Glutamatergic neuron (in vitro differentiated cells): ENCODE measurements at regions not wholly inside any gene's neighbourhood (a gene's known extent, or its start where the extent isn't known, plus 50 kb on each side); places are given as distances from the start of the nearest gene placed in this dataset.

Experiments used
- DNase-seq: peaks from one replicate; pipeline ENCODE4 v3.0.0; 2022
- H3K27ac Mint-ChIP-seq: one replicate; pipeline ENCODE4 v1.8.0; 2020; ENCODE audit warnings: mild to moderate bottlenecking, mixed read lengths, inconsistent platforms; ENCODE audit not compliant: unreplicated experiment
- H3K27me3 Mint-ChIP-seq: one replicate; pipeline ENCODE4 v1.8.0; 2020; ENCODE audit warnings: mild to moderate bottlenecking, moderate library complexity, mixed read lengths, inconsistent platforms; ENCODE audit not compliant: unreplicated experiment
- H3K36me3 Mint-ChIP-seq: one replicate; pipeline ENCODE4 v1.8.0; 2020; ENCODE audit warnings: mild to moderate bottlenecking, mixed read lengths, inconsistent platforms; ENCODE audit not compliant: unreplicated experiment
- H3K4me1 Mint-ChIP-seq: one replicate; pipeline ENCODE4 v1.8.0; 2020; ENCODE audit warnings: mild to moderate bottlenecking, low read depth, mixed read lengths, inconsistent platforms; ENCODE audit not compliant: unreplicated experiment
- H3K4me3 Mint-ChIP-seq: one replicate; pipeline ENCODE4 v1.8.0; 2020; ENCODE audit warnings: mild to moderate bottlenecking, mixed read lengths, inconsistent platforms; ENCODE audit not compliant: unreplicated experiment
- H3K9me3 Mint-ChIP-seq: one replicate; pipeline ENCODE4 v1.8.0; 2020; ENCODE audit warnings: mild to moderate bottlenecking, moderate library complexity, mixed read lengths, inconsistent platforms; ENCODE audit not compliant: unreplicated experiment
- TF ChIP-seq, protein P1 (sequence below): fragments of 200-600 bp; sonication (generic); IDR thresholded peaks from one replicate; pipeline ENCODE4 v1.5.0; 2021; ENCODE audit not compliant: partially characterized antibody, unreplicated experiment

DNA sequence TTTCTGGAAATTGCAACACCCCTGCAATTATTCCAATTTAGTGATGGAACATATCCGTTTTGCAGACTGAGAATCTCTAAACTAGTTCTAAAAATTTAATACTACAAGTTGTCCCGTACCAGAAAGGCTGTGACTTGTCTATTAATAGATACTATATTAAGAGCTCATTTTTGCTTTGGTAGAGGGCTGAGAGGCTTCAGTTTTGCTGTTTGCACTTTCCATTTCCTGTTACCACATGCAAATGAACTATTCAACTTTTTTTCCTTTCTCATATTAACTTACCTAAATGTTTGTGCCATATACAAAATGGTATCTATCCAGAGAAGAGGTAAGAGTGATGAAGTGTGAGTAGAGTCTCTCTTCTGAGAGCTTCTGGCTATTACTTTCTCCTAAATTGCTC, 101.5 kb upstream of the CRBN start:
- Mint-ChIP-seq H3K4me3 (no peak overlapping the region), H3K36me3 (no peaks in the 10 kb centered on the region), H3K27me3 (peaks cover 1% of the 10 kb centered on the region), H3K27ac (no peak overlapping the region), H3K4me1 (peaks cover 7% of the 10 kb centered on the region), H3K9me3 (no peaks in the 10 kb centered on the region)
- TF ChIP-seq, protein P1, sequence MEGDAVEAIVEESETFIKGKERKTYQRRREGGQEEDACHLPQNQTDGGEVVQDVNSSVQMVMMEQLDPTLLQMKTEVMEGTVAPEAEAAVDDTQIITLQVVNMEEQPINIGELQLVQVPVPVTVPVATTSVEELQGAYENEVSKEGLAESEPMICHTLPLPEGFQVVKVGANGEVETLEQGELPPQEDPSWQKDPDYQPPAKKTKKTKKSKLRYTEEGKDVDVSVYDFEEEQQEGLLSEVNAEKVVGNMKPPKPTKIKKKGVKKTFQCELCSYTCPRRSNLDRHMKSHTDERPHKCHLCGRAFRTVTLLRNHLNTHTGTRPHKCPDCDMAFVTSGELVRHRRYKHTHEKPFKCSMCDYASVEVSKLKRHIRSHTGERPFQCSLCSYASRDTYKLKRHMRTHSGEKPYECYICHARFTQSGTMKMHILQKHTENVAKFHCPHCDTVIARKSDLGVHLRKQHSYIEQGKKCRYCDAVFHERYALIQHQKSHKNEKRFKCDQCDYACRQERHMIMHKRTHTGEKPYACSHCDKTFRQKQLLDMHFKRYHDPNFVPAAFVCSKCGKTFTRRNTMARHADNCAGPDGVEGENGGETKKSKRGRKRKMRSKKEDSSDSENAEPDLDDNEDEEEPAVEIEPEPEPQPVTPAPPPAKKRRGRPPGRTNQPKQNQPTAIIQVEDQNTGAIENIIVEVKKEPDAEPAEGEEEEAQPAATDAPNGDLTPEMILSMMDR = no peak
- no peak for DNase-seq

DNA sequence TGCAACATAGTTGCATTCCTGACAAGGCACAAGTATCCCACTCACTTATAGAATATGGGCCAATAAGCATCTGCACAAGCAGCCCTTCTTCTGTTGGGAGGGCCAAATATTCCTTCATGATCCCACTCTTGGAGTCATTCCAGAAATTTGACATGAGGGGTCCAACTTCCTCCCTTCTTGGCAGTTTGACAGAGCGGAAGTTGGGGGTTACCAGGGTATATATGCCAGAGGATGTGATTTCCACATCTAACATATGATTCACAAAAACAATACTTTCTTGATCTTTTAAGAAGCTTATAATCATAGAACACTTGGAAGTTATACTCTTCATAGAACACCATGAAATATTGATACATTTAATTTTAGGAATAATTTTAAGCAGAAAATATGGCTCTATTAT, 100.9 kb upstream of the CRBN start:
- no peaks in the 10 kb centered on the region for H3K36me3 Mint-ChIP-seq
- peaks cover 7% of the 10 kb centered on the region for H3K4me1 Mint-ChIP-seq
- H3K9me3 Mint-ChIP-seq = no peaks in the 10 kb centered on the region
- no peak overlapping the region for H3K27ac Mint-ChIP-seq
- no peak overlapping the region for H3K4me3 Mint-ChIP-seq
- TF ChIP-seq, protein P1 = no peak
- peaks cover 1% of the 10 kb centered on the region for H3K27me3 Mint-ChIP-seq
- DNase-seq = no peak

GRCh38 chr3:3278073-3278472, 98.6 kb upstream of the CRBN start:
- DNase-seq = no peak
- Mint-ChIP-seq H3K27me3 (no peaks in the 10 kb centered on the region), H3K27ac (no peak overlapping the region), H3K4me1 (peaks cover 7% of the 10 kb centered on the region), H3K36me3 (no peaks in the 10 kb centered on the region), H3K9me3 (no peaks in the 10 kb centered on the region), H3K4me3 (no peak overlapping the region)
- TF ChIP-seq, protein P1 = no peak

DNA sequence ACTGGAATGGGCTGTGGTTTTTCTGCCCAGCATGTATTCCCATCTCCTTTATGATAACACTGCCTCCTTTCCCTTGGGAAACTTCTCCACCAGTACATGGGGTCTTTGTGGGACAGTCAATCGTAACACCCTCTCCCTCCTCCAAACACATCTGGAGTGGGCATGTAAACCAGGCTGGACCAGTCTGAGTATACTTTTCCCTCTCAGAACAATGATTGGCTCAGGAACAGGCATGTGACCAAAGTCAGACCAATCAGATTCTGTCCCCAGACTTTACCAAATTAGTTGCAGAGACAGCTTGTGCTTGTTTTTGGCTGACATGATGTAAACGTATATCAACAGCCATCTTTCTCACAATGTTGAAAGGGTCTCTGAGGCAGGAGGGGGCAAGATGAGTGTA, 97.1 kb upstream of the CRBN start:
- Mint-ChIP-seq H3K4me3 (no peak overlapping the region), H3K27ac (no peak overlapping the region), H3K9me3 (no peaks in the 10 kb centered on the region), H3K27me3 (no peaks in the 10 kb centered on the region), H3K4me1 (peaks cover 7% of the 10 kb centered on the region), H3K36me3 (no peaks in the 10 kb centered on the region)
- TF ChIP-seq, protein P1 = no peak
- DNase-seq = no peak

GRCh38 chr3:3264796-3265195, 85.3 kb upstream of the CRBN start:
- Mint-ChIP-seq H3K27me3 (no peaks in the 10 kb centered on the region), H3K9me3 (peaks cover 1% of the 10 kb centered on the region), H3K4me3 (no peak overlapping the region), H3K4me1 (no peaks in the 10 kb centered on the region), H3K36me3 (no peaks in the 10 kb centered on the region), H3K27ac (no peak overlapping the region)
- no peak for DNase-seq
- TF ChIP-seq, protein P1 = no peak
